GM12892 (cell line): ENCODE measurements at regions not wholly inside any gene's neighbourhood (a gene's known extent, or its start where the extent isn't known, plus 50 kb on each side); places are given as distances from the start of the nearest gene placed in this dataset.

Experiments
- DNase-seq: peaks from one replicate; pipeline ENCODE4 v3.0.0; 2011; ENCODE audit not compliant: insufficient read length
- FAIRE-seq: peaks from 2 replicates; lab custom pipeline; 2011; peaks lifted over from hg19 to GRCh38; lab: Jason Lieb, UNC
- POLR2A ChIP-seq: IDR thresholded peaks from 2 replicates; pipeline ENCODE4 v1.6.1; 2011; ENCODE audit warnings: low read depth, low read length, control low read depth
- POLR2AphosphoS5 ChIP-seq: IDR thresholded peaks from 2 replicates; pipeline ENCODE4 v1.6.1; 2011; ENCODE audit warnings: low read depth, low read length, control low read depth
- TAF1 ChIP-seq: IDR thresholded peaks from 2 replicates; pipeline ENCODE4 v1.6.1; 2011; ENCODE audit warnings: low read depth, mild to moderate bottlenecking, control low read depth, low read length, borderline replicate concordance

DNA sequence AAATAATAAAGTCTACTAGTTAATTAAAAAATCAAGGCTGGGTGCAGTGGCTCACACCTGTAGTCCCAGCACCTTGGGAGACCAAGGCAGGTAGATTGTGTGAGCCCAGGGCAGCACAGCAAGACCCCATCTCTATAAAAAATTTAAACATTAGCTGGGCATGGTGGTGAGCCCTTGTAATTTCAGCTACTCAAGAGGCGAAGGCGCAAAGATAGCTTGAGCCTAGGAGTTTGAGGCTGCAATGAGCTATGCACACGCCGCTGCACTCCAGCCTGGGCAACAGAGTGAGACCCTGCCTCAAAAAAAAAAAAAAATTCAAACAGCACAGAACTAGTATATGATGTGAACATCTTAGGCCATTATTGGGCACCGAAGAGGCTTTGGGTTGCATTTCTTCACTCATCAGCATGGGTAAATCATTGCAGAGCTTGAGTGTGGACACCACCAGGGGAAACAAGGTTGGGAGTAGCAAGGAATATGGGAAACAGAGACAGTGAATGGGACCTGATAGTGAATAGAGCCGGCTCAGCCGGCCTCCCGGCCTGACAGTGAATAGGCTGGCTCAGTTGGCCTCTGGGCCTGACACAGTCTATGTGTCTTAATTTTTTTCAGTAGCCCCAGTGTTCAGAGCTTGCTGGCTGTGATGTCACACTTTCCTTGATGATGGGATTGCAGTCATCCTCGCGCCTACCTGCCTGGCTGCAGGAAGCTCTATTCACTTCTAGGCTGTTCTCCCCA is 89.1 kb upstream of the ERRFI1 start:
- DNase-seq (no peak), FAIRE-seq (no peak)
- TF ChIP-seq POLR2A: no peak
- TF ChIP-seq POLR2AphosphoS5: no peak
- TF ChIP-seq TAF1: no peak

DNA sequence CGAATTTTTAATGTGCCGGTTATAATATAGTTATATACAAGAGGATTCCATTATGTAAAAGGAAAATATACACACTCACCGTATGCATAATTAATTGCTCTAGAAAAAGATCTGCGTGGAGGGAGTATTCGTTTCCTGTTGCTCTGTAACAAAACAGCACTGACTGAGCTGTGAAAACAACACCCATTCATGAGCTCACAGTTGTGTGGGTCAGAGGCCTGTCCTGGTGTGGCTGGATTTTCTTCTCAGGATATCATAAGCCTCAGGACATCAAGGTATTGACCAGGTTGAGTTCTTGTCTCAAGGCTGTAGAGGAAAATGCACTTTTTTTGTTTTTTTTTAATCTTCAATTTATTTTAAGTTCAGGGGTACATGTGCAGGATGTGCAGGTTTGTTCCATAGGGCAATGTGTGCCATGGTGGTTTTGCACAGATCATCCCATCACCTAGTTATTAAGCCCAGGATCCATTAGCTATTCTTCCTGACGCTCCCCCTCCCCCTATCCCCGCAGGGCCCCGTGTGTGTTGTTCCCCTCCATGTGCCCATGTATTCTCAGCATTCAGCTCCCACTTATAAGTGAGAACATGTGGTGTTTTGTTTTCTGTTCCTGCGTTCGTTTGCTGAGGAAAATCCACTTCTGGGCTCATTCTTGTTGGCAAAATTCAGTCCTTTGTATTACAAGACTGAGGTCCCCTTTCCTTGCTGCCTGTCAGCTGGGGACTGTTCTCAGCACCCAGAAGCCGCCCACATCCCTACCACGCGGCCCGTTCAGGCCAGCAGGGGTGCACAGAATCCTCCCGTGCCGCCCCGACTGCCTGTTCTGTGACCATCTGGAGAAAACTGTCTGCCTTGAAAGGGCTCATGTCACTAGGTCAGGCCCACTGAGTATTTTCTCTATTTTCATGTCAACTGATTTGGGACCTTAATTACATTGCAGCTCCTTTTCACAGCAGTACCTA is 87.4 kb upstream of the ERRFI1 start:
- DNase-seq: no peak
- no peak for FAIRE-seq
- no peak for TF ChIP-seq TAF1
- no peak for TF ChIP-seq POLR2AphosphoS5
- no peak for TF ChIP-seq POLR2A

DNA sequence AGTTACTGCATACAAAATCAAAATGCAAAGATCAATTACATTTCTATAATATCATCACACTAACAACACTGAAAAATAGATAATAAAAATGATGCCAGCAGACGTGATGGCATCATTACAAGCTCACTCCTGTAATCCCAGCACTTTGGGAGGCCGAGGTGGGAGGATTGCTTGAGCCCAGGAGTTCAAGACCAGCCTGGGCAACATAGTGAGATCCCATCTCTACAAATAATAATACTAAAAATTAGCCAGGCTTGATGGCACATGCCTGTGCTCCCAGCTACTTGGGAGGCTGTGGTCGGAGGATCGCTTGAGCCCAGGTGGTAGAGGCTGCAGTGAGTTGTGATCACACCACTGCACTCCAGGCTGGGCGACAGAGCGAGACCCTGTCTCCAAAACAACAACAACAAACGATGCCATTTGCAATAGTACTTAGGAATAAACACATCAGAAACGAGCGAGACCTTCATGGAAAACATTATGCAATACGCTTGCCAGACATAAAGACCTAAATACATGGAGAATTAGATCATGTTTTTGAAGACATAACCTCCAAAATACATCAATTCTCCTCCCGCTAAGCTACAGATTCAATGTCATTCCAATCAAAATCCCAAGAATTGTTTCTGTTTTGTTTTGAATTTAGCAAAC is 86.6 kb upstream of the ERRFI1 start:
- no peak for DNase-seq
- FAIRE-seq: no peak
- TF ChIP-seq POLR2A (no peak), TAF1 (no peak), POLR2AphosphoS5 (no peak)

DNA sequence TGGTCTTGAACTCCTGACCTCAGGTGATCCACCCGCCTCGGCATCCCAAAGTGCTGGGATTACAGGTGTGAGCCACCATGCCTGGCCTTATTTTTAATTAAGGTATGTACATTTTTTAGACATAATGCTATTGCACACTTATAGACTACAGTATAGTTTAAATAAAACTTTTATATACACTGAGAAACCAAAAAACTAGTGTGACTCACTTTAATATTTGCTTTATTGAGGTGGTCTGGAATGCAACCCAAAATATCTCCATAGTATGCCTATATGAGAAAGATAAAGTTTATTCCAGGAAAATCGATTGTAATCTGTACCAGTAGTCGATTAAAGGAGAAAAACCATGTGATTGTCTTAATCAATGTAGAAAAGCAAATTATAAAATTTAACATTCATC is 85.5 kb upstream of the ERRFI1 start:
- no peak for TF ChIP-seq POLR2AphosphoS5
- TF ChIP-seq TAF1: no peak
- TF ChIP-seq POLR2A: no peak
- FAIRE-seq: no peak
- DNase-seq: no peak

DNA sequence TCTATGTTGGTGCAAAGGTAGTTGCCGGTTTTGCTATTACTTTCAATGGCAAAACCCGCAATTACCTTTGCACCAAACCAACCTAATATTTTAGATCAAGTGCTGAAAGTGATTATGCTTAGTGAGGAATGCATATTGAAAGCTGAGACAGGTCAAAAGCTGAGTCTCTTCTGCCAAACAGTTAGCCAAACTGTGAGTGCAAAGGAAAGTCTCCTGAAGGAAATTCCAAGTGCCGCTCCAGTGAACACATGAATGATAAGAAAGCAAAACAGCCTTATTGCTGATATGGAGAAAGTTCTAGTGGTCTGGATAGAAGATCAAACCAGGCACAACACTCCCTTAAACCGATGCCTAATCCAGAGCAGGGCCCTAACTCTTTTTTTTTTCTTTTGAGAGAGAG is 83.1 kb upstream of the ERRFI1 start:
- FAIRE-seq (no peak), DNase-seq (no peak)
- TF ChIP-seq POLR2A (no peak), TAF1 (no peak), POLR2AphosphoS5 (no peak)

DNA sequence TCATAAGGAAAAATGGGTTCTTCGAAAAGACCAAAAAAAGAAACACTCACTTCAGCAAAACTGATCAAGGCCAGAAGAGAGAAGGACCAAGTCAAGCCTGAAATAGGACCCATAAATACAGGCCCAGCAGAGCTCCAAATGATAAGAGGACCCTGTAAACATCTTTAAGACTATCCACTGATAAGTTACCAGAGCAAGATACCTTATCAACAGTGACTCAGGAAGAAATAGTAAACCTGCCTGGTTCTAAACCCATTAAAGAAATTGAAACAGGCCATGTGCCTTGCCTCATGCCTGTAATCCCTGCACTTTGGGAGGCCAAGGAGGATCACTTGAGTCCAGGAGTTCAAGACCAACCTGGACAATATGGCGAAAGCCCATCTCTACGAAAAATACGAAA is 81.8 kb upstream of the ERRFI1 start:
- FAIRE-seq: no peak
- no peak for TF ChIP-seq TAF1
- no peak for DNase-seq

DNA sequence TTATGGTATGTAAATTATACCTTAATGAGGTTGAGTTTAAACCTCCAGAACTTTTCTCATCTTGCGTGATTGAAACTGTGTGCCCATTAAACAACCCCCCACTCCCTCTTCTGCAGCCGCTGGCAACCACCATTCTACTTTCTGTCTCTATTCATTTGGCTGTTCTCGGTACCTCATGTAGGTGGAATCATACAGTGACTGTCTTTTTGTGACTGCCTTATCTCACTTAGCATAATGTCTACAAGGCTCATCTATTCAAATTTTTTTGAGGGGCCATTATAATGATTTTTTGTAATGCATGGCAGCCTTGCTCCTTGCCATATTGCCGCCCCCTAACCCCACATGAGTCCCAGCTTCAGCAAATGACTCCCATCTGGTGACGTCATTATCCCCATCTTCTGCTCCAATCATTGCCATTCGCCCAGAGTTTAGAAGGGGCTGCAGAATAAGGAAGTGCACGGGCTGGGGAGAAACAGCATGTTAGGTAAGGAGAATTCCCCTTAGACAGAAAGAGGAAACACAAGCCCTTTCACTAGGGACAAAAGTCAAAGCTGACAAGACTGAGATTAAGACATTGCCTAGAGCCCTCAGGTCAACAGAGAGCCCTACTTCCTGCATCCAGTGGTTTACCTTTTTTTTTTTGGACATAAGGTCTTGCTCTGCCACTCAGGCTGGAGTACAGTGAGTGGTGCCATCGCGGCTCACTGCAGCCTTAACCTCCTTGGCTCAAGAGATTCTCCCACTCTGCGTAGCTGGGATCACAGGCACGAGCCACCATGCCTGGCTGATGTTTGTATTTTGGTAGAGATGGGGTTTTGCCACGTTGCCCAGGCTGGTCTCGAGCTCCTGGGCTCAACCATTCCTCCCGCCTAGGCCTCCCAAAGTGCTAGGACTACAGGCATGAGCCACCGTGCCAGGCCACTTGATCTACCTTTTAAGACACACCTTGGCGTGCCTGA is 78.4 kb upstream of the ERRFI1 start:
- TF ChIP-seq TAF1 (no peak), POLR2AphosphoS5 (peak; percentile 45; the same call in 1 of the 2 replicates), POLR2A (peak; percentile 59; the same call in 1 of the 2 replicates)
- DNase-seq (no peak), FAIRE-seq (peak; percentile 71)

DNA sequence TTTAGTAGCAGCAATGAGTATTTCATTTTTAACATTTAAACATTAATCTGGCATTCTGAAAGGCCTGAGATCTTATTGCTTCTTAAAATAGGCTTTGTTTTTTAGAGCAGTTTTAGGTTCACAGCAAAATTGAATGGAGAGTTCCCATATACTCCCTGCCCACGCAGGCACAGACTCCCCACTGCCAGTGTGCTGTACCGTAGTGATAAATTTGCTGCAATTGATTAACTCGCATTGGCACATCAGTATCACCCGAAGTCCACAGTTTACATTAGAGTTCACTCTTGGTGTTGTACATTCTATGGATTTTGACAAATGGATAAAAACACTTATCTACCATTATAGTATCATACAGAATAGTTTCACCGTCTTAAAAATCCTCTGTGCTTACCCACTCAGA is 71.8 kb upstream of the ERRFI1 start:
- peak; percentile 9; the same call in 1 of the 2 replicates for TF ChIP-seq POLR2A
- no peak for TF ChIP-seq TAF1
- no peak for TF ChIP-seq POLR2AphosphoS5
- peak; percentile 48 for FAIRE-seq
- no peak for DNase-seq

DNA sequence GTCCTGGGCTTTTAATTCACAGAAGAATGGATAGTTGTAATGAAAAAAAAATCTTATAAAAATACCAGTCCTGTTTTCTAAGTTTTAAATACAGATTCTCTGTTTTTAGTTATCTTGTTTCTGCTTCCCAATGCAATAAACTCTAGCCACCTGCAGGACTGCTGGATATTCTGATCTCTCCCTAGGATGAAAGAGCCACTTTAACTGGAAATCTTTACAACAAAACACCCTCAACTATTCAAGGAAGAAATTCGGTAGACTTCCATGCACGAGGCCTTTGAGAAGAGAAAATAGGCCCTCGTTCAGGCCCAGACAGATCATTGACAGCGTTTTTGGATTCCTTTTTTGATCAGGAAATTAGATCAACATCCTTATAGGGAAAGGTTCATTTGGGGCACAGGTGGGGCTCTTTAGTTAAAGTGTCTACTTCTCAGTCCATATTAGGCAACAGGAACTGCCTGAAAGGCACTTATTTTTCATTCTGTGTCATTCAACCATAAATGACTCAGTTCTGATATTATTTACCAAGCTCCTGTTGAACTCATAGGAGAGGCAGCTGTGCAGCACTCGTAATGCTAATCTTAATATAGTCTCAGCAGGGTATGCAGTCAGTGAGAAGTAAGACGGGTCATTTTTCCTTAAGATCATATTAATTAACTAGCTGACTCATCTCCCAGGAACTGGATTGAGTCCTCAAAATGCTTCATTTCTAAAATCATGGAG is 71.1 kb upstream of the ERRFI1 start:
- DNase-seq (no peak), FAIRE-seq (peak; percentile 27)
- TF ChIP-seq POLR2A (0 out of 2 replicates have a peak, but pooled peaks have one; percentile 36), TAF1 (no peak), POLR2AphosphoS5 (no peak)

DNA sequence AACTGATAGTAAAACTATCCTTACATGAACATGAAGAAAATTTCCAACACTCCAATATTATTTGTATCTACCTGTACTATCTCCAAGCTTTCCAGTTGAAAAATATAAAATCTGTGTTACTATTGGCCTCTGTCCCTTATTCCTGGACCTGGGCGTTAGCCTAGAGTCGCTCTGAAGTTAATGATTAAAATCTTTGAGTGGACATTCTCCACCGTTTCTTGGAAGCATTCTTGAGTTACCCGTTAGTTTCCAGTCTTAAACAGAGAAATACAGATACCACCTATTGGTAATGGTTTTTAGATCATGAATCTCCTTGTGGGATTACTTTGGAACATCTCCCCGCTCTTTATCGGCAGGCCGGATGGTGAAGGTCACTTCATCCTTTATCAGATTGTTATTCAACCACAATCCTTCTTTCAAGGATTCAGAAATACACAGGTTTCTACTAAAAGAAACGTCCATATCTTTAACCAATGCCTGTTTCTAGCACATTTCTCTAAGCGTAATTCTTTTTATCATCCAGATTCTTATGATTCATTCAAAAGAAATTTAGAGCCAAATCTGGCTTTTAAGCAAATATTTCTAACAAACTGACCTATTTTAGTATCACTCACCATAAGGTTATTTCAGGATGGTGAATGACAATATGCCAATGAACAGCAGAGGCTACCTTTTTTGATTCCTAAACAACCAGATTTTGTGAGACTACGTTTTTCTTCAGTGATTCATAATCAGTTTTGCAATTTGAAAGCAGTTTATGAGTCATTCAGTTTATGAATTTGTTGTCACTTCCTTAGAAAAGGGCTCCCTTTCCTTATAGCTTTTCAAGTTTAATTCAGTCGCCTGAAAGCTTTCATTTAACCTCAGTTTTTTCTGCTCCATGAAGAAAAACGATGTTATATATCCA is 70.2 kb upstream of the ERRFI1 start:
- no peak for DNase-seq

More for the DNA sequence above, 70.2 kb upstream of the ERRFI1 start:
- FAIRE-seq: no peak
- TF ChIP-seq TAF1 (no peak), POLR2A (no peak), POLR2AphosphoS5 (no peak)
